Islet of Langerhans (tissue), 1 donor: ENCODE measurements at regions not wholly inside any gene's neighbourhood (a gene's known extent, or its start where the extent isn't known, plus 50 kb on each side); places are given as distances from the start of the nearest gene placed in this dataset.

ENCODE experiments used
- FAIRE-seq: peaks from one replicate; lab custom pipeline; 2011; peaks lifted over from hg19 to GRCh38; lab: Jason Lieb, UNC

- no peak for FAIRE-seq
Measured at GRCh38 chr3:54071601-54072000, 50.8 kb upstream of the CACNA2D3 start.

DNA sequence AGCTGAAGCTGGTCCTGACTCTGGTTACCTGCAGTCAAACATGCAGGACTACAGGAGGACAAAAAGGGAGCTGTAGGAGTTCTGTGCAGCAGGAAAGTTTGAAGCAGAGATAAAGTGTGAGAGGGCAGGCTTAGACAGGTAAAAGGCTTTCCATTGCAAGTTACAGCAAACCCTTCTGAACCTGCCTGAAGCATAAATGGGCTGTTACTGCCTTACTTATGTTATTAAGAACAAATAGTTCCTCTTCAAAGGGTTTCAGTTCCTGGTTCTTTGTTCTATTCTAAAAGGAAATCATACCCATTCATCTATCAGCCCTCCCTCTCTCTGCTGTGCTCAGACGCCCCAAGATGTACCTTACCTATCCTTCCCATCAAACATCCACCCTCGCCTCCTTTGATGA, 52.4 kb upstream of the CACNA2D3 start:
- no peak for FAIRE-seq

GRCh38 chr3:54067055-54067698, 55.2 kb upstream of the CACNA2D3 start:
- no peak for FAIRE-seq

- FAIRE-seq, result no peak
Measured at GRCh38 chr3:54066253-54066652, 56.1 kb upstream of the CACNA2D3 start.

DNA sequence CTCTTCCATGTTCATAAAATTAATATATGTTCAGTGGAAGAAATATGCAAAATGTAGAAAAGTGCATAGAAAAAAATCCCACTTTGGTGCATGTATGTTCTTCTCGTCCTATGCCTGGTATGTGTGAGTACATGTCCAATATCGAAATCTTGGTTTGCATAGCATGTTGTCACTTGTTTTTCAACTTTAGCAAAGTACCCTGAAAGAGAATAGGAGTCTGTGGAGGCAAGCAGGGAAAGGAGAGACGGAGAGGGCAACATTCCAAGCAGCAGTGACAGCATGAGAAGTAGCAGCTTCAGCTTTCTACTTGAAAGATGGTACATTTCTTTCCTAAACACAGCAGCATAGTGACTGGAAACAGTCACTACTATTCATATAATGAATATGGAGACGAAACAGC, 56.8 kb upstream of the CACNA2D3 start:
- no peak for FAIRE-seq

DNA sequence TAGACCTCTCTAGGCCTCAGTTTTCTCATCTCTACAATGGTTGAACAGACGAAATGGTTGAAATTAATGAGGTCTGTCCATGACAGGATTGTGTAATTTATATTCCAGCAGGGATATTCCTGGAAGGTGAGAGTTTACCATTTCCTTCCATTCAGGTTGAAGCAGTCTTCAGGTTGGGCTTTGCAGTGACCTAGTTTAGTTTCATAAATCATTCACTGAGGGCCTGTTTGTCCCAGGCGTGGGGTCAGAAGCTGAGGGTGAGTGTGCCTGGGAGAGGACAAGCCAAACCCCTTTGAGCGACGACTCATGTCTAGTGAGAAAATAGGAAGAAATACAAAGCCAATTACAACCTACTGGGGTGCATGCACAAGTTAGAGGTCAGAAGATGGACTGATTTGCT, 57.2 kb upstream of the CACNA2D3 start:
- FAIRE-seq, result no peak

GRCh38 chr3:54064486-54064885, 57.9 kb upstream of the CACNA2D3 start:
- FAIRE-seq, result no peak

DNA sequence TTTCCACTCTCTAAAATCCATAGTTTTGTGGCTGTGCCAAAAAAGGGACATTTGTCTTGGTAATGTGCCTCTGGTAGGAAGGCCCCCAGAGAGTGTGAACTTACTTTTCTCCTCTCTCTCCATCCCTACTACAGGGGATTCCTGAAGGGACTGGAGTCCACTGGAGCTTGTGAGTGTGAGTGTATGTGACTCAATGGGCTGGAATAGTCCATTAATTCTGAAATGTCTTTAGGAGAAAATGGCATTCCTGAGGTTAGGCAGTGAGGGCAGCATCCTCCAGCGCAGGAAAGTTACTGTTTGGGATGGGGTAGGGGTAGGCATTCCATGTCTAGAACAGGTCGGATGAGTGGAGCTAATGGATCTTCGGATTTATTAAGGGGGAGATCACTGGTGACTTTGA, 59.8 kb upstream of the CACNA2D3 start:
- FAIRE-seq, result no peak

- no peak for FAIRE-seq
Measured at GRCh38 chr3:54056521-54056920, 65.8 kb upstream of the CACNA2D3 start.

DNA sequence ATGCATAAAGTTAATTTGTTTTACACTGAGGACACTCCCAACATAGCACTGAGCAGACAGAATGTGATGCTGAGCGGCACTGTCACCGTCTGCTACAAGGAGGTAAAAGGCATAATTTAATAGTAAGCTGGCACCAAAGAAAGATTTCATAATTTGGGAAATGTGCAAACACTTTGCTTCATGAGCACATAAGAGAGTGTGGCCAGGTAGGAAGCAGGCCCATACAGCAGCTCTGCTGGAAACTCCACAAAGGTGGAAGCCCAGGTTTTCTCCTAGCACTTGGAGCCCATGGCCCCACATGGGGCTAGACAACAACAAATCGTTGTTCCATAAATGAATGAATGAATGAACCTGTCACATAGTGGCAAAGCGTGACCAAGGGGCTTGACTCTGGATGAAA, 68.5 kb upstream of the CACNA2D3 start:
- FAIRE-seq, result no peak

- FAIRE-seq, result no peak
Measured at GRCh38 chr3:54053211-54053610, 69.1 kb upstream of the CACNA2D3 start.

GRCh38 chr3:54047568-54047967, 74.8 kb upstream of the CACNA2D3 start:
- no peak for FAIRE-seq

DNA sequence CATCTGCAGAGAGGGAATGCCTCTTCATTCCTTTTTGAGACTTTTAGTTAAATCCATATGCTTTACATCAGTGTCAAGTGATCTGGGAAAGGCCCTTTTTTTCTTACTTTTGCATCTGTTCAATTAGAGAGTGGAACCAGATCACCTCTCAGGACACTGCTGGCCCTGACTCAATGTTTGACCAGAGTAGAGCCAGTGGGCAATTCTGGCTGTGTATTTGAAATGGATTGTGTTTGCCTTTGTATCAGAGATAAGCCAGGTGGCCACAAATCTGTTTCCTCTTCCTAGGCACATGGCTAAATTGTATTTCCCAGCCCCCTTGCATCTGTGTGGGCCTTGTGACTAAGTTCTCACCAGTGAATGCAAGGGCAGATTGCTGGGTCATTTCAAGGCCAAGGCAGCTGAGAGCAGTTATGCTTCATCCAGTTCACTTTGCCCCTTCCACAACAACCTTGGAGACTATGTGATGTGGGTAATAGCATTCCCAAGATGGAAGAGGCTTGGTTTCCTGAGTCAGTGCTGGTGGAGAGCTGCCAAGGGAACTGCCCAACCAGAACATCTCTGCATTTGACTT, 75.6 kb upstream of the CACNA2D3 start:
- no peak for FAIRE-seq

GRCh38 chr3:54045061-54045815, 77.1 kb upstream of the CACNA2D3 start:
- no peak for FAIRE-seq

DNA sequence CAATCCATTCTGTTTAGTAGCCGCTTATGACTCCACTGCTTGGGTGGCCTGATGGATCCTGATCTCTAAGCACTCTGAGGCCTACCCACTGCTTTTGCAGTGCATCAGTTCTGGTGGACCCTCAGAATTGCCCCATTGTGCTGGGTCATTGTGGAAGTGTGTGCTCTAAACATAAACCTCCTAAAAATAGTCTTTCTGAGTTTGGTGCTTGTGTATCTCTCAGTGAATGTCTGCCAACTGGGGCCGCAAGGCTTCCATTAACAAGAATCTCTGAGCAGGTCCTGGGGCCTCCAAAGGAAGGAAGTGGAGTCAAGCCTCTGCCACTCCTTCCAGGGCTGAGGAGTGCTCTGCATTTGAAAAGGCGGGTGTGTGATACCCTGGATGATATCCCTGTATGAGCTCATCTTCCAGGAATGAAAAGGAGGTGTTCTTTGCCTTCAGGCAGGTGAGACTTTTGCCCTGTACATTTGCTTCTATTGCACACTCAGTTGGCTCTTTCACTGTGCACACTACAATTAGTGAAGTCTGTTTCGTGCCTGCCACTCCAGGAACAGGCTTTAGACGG, 80.0 kb upstream of the CACNA2D3 start:
- FAIRE-seq, result no peak

DNA sequence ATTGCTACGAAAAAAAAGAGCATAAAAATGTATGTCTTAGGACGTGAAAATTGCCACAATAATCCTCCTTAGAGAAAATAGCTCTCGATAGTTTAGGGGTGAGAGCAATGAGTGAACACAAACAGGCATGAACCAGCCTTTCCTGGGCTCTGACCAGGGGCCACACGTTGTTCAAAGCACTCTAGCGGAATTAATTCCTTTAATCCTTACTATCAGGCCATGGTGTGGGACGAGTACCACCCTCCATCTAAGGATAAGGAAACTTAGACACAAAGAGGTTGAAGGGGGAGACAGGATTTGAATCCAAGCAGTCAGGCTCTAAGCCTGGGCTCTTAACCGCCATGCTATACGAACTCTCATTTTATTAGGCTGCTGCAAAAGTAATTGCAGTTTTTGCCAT, 81.9 kb upstream of the CACNA2D3 start:
- no peak for FAIRE-seq

DNA sequence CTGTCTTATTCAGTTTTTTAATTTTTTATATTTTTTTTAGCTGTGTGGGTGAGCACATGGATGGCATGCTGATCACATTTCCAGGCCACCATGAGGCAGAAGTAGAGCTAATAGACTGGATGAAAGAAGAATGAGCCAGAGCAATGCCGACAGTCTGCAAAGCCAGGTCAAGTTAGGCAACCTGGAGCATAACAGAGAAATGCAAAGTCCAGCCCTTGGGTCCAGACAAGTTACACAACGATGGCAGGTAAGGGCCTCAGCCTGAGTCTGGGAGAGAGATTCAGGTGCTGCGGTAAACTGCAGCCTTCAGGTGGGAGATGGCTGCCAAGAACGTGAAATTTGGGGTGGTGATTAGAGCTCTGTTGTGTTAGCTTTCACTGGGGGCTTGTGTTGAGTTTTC, 84.0 kb upstream of the CACNA2D3 start:
- no peak for FAIRE-seq

DNA sequence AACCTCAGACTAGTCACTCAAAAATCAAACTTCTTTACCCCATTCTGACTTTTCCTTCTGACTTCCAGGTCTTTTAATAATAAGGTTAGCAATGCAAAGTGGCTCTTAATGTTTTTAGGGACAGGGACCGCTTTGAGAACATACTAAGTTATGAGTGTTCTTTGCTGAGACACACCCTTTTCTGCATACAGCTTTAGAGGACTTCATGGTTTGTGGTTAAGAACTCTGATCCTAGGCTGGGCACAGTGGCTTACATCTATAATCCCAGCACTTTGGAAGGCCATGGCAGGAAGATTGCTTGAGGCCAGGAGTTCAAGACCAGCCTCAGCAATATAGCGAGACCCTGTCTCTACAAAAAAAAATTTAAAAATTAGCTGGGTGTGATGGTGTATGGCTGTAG, 85.8 kb upstream of the CACNA2D3 start:
- FAIRE-seq, result no peak

GRCh38 chr3:54034971-54035370, 87.4 kb upstream of the CACNA2D3 start:
- no peak for FAIRE-seq

DNA sequence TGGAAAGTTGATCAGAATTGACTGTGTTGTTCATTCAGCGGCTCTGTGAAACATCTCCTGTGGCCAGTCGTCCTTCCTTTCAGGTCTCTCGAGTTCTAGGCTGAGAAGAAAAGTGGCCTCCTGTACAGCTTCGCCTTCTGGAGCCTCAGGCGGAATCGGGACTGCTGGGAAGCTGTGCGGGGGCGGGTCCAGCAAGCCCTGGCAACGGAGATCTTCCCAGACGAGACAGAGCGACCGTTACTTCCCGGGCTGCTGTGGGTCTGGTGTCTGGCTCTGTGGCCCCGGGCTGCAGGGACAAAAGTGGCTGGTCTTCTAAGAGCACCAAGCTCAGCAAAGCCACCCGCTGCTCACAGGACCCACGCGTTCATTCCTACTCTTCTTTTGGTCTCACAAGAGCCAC, 88.6 kb upstream of the CACNA2D3 start:
- FAIRE-seq, result no peak

DNA sequence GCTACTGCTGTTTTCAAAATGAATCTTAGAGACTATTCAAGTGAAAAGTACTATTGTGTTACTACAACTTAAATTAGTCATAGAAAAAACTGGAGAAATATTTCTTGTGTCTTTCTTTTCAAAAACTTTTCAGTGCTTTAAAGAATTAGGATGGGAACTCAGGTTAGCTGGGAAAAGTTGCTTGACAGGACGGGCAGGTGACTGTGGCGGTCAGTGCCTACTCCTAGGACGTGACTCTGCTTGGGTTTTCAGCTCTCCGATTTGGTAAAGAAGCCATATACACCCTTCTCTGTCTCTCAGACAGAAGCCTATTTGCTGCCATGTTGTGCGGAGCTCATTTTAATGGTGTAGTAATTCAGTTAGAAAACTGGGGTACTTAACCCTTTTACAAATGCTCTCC, 89.8 kb upstream of the CACNA2D3 start:
- no peak for FAIRE-seq

DNA sequence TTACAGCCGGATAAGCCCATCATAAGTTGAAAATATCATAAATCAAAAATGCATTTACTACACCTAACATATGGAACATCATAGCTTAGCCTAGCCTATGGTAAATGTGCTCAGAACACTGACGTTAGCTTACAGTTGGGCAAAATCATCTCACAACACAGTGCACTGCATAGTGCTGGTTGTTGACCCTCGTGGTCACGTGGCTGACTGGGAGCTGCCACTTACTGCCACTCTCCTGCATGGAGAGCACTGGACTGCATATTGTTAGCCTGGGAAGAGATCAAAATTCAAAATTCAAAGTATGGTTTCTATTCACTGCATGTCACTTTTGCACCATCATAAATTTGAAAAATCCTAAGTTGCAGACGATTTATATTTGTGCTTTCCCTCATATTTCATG, 94.0 kb upstream of the CACNA2D3 start:
- no peak for FAIRE-seq

DNA sequence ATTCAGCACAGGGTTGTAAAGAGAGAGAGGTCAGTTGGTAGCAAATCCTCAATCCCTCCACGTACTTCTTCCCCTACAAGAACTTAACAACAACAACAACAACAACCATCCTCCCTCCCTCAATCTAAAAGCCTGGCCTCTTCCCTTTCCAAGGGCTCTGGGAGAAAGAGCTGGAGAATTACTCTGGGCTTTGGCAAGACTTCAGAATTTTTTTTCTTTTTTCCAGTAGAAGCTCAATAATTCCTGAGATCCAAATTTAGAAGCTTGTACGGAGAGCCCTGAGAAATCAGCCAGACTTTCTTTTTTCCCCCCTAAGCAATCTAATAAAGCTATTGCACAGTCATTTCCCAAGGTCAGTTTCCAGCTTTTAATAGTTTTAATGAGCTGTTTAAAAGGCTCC, 95.8 kb upstream of the CACNA2D3 start:
- no peak for FAIRE-seq

DNA sequence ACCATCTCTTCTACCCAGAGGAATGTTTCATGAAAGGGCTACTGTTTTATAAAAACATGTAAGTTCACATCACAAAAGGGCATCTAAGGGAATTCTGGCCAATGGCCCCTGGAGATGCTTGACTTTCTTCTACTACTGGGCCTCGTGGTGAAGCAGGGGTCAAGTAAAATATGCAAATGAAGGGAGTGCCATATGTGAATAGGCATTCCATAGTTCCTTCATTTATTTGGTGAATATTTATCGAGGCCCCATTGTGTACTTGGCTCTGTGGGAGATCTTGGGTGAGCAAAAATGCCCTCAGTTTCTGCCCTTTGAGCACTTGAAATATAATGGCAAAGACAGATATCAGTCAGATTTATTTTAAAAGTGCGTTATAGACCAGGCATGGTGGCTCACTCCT, 101.3 kb upstream of the CACNA2D3 start:
- no peak for FAIRE-seq
